Upper lobe of left lung (tissue), 4 donors: ENCODE measurements at regions not wholly inside any gene's neighbourhood (a gene's known extent, or its start where the extent isn't known, plus 50 kb on each side); places are given as distances from the start of the nearest gene placed in this dataset.

Experiments
- EP300 ChIP-seq, 4 donors: sonication (generic); formaldehyde crosslinking; IDR thresholded peaks; one replicate each; pipeline ENCODE4 v1.5.1; 2017; ENCODE audit warnings: antibody characterized with exemption in 4 of 4, control low read depth in 2 of 4
- POLR2A ChIP-seq, 4 donors: fragments of 450-650 bp; IDR thresholded peaks; one replicate each; pipeline ENCODE4 v1.5.1; 2016 to 2017; ENCODE audit warnings: antibody characterized with exemption in 4 of 4, mild to moderate bottlenecking in 2 of 4
- POLR2AphosphoS5 ChIP-seq, 2 donors: sonication (generic); formaldehyde crosslinking; IDR thresholded peaks; one replicate each; pipeline ENCODE4 v1.5.1; 2017; ENCODE audit warnings: antibody characterized with exemption in 2 of 2
- TF ChIP-seq, protein P1 (sequence below), 6 experiments: fragments of 450-650 bp in 4 of 6; fragments of 200-600 bp in 2 of 6; sonication (generic) in 2 of 6; IDR thresholded peaks; one replicate each; pipeline ENCODE4 v1.5.1; 2016 to 2019; ENCODE audit warnings: antibody characterized with exemption in 6 of 6

- TF ChIP-seq, protein P1, sequence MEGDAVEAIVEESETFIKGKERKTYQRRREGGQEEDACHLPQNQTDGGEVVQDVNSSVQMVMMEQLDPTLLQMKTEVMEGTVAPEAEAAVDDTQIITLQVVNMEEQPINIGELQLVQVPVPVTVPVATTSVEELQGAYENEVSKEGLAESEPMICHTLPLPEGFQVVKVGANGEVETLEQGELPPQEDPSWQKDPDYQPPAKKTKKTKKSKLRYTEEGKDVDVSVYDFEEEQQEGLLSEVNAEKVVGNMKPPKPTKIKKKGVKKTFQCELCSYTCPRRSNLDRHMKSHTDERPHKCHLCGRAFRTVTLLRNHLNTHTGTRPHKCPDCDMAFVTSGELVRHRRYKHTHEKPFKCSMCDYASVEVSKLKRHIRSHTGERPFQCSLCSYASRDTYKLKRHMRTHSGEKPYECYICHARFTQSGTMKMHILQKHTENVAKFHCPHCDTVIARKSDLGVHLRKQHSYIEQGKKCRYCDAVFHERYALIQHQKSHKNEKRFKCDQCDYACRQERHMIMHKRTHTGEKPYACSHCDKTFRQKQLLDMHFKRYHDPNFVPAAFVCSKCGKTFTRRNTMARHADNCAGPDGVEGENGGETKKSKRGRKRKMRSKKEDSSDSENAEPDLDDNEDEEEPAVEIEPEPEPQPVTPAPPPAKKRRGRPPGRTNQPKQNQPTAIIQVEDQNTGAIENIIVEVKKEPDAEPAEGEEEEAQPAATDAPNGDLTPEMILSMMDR (IDR thresholded peaks at IDR 0.05) = no peak
- no peak for TF ChIP-seq POLR2A (IDR thresholded peaks at IDR 0.05)
- TF ChIP-seq POLR2AphosphoS5 (IDR thresholded peaks at IDR 0.05) = no peak
- TF ChIP-seq EP300 (IDR thresholded peaks at IDR 0.05) = no peak
These were observed 274.9 kb upstream of the FANCL start for GRCh38 chr2:58515827-58516573.
